ENCODE measurements at regions not wholly inside any gene's neighbourhood (a gene's known extent, or its start where the extent isn't known, plus 50 kb on each side); places are given as distances from the start of the nearest gene placed in this dataset.

GRCh38 chr12:111094157-111095010 is 174.0 kb upstream of the MYL2 start:
- TF ChIP-seq CTCF (IDR thresholded peaks at IDR 0.05; ENCODE audit: poor library complexity) (no peak), EZH2 (IDR thresholded peaks at IDR 0.05; ENCODE audit: borderline replicate concordance) (no peak), EZH2phosphoT487 (IDR thresholded peaks at IDR 0.05; ENCODE audit: low read depth, severe bottlenecking, unreplicated experiment) (no peak)

Data from hepatocyte (in vitro differentiated cells).